CD8-positive, alpha-beta memory T cell (primary cell): ENCODE measurements at regions not wholly inside any gene's neighbourhood (a gene's known extent, or its start where the extent isn't known, plus 50 kb on each side); places are given as distances from the start of the nearest gene placed in this dataset.
"Not testable (repeated sequence)": the region's sequence is repeated elsewhere in the genome, so short reads cannot be mapped to it uniquely, and the experiment has no call there.

ENCODE experiments used
- CTCF ChIA-PET: fragments of 350-600 bp; sonication (Branson Sonifier 250); formaldehyde crosslinking; loops from one replicate; lab custom pipeline; 2021; ENCODE audit warnings: antibody characterized with exemption; lab: Charles Lee
- POLR2A ChIA-PET: fragments of 350-600 bp; sonication (Branson Sonifier 250); formaldehyde crosslinking; loops from one replicate; lab custom pipeline; 2021; ENCODE audit warnings: antibody characterized with exemption; lab: Charles Lee
- DNase-seq, 5 donors: peaks; one replicate each; pipeline versions ENCODE4 v3.0.0 to v3.0.0-alpha.2; 2020 to 2022; ENCODE audit warnings: mixed read lengths in 1 of 5
- H3K27ac ChIP-seq: one replicate; pipeline ENCODE4 v1.7.0; 2013; ENCODE audit warnings: low read depth, mild to moderate bottlenecking, low read length, moderate library complexity
- H3K27me3 ChIP-seq: 2 replicates; pipeline ENCODE4 v1.7.0; 2013; ENCODE audit warnings: low read length, mild to moderate bottlenecking; ENCODE audit not compliant: insufficient read depth, poor library complexity, severe bottlenecking
- H3K36me3 ChIP-seq: 2 replicates; pipeline ENCODE4 v1.7.0; 2013; ENCODE audit warnings: mild to moderate bottlenecking, low read length, moderate library complexity; ENCODE audit not compliant: insufficient read depth
- H3K4me1 ChIP-seq: 2 replicates; pipeline ENCODE4 v1.7.0; 2013; ENCODE audit warnings: mild to moderate bottlenecking, low read length, moderate library complexity; ENCODE audit not compliant: insufficient read depth
- H3K4me3 ChIP-seq: 2 replicates; pipeline ENCODE4 v1.7.0; 2013; ENCODE audit warnings: mild to moderate bottlenecking, low read length
- H3K9me3 ChIP-seq: 2 replicates; pipeline ENCODE4 v1.7.0; 2013; ENCODE audit warnings: mild to moderate bottlenecking, low read length
- H3K27ac Mint-ChIP-seq, 8 donors: one replicate each; pipeline ENCODE4 v1.8.0; 2020 to 2021; ENCODE audit warnings: mixed read lengths in 8 of 8, mild to moderate bottlenecking in 6 of 8, inconsistent platforms in 3 of 8, moderate library complexity in 3 of 8
- H3K27me3 Mint-ChIP-seq, 2 donors: one replicate each; pipeline ENCODE4 v1.8.0; 2020 to 2021; ENCODE audit warnings: mixed read lengths in 2 of 2, mild to moderate bottlenecking in 1 of 2, moderate library complexity in 1 of 2
- H3K36me3 Mint-ChIP-seq, 3 donors: one replicate each; pipeline ENCODE4 v1.8.0; 2020 to 2021; ENCODE audit warnings: mixed read lengths in 3 of 3, inconsistent platforms in 1 of 3, mild to moderate bottlenecking in 1 of 3
- H3K4me1 Mint-ChIP-seq, 3 donors: one replicate each; pipeline ENCODE4 v1.8.0; 2020 to 2021; ENCODE audit warnings: mixed read lengths in 3 of 3, inconsistent platforms in 1 of 3, mild to moderate bottlenecking in 1 of 3
- H3K4me3 Mint-ChIP-seq, 7 donors: one replicate each; pipeline ENCODE4 v1.8.0; 2020 to 2021; ENCODE audit warnings: mixed read lengths in 7 of 7, mild to moderate bottlenecking in 6 of 7, moderate library complexity in 4 of 7, inconsistent platforms in 2 of 7
- H3K9me3 Mint-ChIP-seq, 5 donors: one replicate each; pipeline ENCODE4 v1.8.0; 2020 to 2022; ENCODE audit warnings: mixed read lengths in 5 of 5, mild to moderate bottlenecking in 3 of 5, moderate library complexity in 2 of 5, inconsistent platforms in 1 of 5

DNA sequence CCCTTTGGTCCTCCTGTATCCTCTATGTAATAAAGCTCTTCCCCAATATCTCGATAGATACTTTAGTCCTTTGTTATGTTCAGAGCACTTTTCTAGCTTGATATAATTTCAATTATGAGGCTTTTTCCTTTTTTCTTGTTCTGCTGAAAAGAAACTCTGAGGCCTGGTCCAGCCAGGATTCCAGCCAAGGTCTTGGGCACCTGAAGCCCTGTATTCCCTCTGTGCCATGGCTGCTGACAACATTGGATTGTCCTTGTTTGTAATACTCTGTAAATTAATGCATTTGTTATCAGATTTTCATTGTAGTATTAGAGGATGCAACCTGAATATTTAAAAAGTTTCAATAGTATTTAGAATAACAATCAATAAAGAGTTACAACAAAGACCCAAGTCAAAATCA, 67.9 kb upstream of the ADAMTS5 start:
- Mint-ChIP-seq H3K36me3 (no peaks in the 10 kb centered on the region), H3K9me3 (peaks cover 0 to 16% (median 0%) of the 10 kb centered on the region in 5 donors), H3K27me3 (no peaks in the 10 kb centered on the region), H3K27ac (no peak overlapping the region), H3K4me3 (no peak overlapping the region), H3K4me1 (no peaks in the 10 kb centered on the region)
- no peaks in the 10 kb centered on the region for H3K27me3 ChIP-seq
- CTCF ChIA-PET = no interaction called here
- no peaks in the 10 kb centered on the region for H3K4me1 ChIP-seq
- H3K4me3 ChIP-seq = no peak overlapping the region
- H3K27ac ChIP-seq = no peak overlapping the region
- DNase-seq = no peak
- POLR2A ChIA-PET = no interaction called here
- no peaks in the 10 kb centered on the region for H3K36me3 ChIP-seq
- no peaks in the 10 kb centered on the region for H3K9me3 ChIP-seq

- CTCF ChIA-PET = no interaction called here
- Mint-ChIP-seq H3K27me3 (no peaks in the 10 kb centered on the region), H3K4me1 (no peaks in the 10 kb centered on the region), H3K36me3 (no peaks in the 10 kb centered on the region), H3K27ac (no peak overlapping the region), H3K9me3 (peaks cover 0 to 13% (median 0%) of the 10 kb centered on the region in 5 donors), H3K4me3 (no peak overlapping the region)
- DNase-seq = no peak
- Histone ChIP-seq H3K36me3 (no peaks in the 10 kb centered on the region), H3K4me1 (no peaks in the 10 kb centered on the region), H3K4me3 (no peak overlapping the region), H3K27me3 (no peaks in the 10 kb centered on the region), H3K27ac (no peak overlapping the region), H3K9me3 (no peaks in the 10 kb centered on the region)
- POLR2A ChIA-PET = no interaction called here
Observed at GRCh38 chr21:27033471-27033870, 66.6 kb upstream of the ADAMTS5 start.

DNA sequence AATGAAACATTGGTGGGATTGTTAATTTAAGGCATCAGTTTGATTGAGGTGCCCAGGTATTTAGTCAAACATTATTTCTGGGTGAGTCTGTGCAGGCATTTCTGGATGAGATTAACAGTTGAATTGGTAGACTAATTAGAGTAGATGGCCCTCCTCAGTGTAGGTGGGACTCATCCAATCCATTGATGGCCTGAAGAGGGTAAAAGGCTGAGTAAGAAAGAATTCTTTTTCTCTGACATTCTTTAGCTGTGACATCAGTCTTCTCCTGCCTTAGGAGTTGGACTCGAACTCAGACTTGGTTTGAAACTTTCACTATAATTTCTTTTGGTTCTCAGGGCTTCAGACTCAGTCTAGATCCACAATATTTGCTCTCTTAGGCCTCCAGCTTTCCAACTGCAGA, 59.6 kb upstream of the ADAMTS5 start:
- Mint-ChIP-seq H3K27me3 (peaks cover 0 to 1% of the 10 kb centered on the region in 2 donors), H3K27ac (no peak overlapping the region), H3K9me3 (peaks cover 0 to 7% (median 2%) of the 10 kb centered on the region in 5 donors), H3K4me3 (no peak overlapping the region), H3K4me1 (no peaks in the 10 kb centered on the region), H3K36me3 (no peaks in the 10 kb centered on the region)
- ChIA-PET POLR2A (no interaction called here), CTCF (no interaction called here)
- no peaks in the 10 kb centered on the region for H3K36me3 ChIP-seq
- H3K9me3 ChIP-seq = no peaks in the 10 kb centered on the region
- no peak for DNase-seq
- no peaks in the 10 kb centered on the region for H3K4me1 ChIP-seq
- no peaks in the 10 kb centered on the region for H3K27me3 ChIP-seq
- H3K27ac ChIP-seq = no peak overlapping the region
- no peak overlapping the region for H3K4me3 ChIP-seq

GRCh38 chr21:27025708-27026107, 58.8 kb upstream of the ADAMTS5 start:
- CTCF ChIA-PET, H3K9me3 ChIP-seq, H3K9me3 Mint-ChIP-seq, H3K4me3 ChIP-seq, H3K27ac ChIP-seq, H3K27me3 Mint-ChIP-seq, H3K36me3 ChIP-seq, H3K27ac Mint-ChIP-seq, H3K4me3 Mint-ChIP-seq, POLR2A ChIA-PET, H3K36me3 Mint-ChIP-seq, H3K4me1 Mint-ChIP-seq, H3K4me1 ChIP-seq, H3K27me3 ChIP-seq, DNase-seq: not testable (repeated sequence)

DNA sequence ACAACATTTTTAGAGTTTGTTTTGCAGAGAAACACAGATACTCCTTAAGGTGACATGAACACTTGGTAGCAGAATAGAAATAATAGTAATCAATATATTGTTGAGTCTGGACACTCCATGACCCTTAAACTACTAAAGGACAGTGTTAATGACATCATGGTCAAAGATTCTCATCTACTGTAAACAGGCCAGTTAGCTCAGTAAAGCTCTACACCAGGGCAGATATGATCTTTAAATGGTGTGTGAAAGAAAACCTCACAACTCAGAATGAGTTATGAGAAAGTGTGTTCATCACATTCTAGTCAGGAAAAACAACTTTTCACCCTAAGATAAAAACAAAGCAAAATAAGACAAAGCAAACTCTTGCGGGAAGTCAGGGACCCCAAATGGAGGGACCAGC, 58.1 kb upstream of the ADAMTS5 start:
- ChIA-PET POLR2A (no interaction called here), CTCF (no interaction called here)
- no peak overlapping the region for H3K27ac ChIP-seq
- H3K27me3 Mint-ChIP-seq = peaks cover 0 to 1% of the 10 kb centered on the region in 2 donors
- no peaks in the 10 kb centered on the region for H3K36me3 Mint-ChIP-seq
- H3K4me3 Mint-ChIP-seq = no peak overlapping the region
- H3K27me3 ChIP-seq = no peaks in the 10 kb centered on the region
- H3K4me1 Mint-ChIP-seq = no peaks in the 10 kb centered on the region
- no peak for DNase-seq
- no peaks in the 10 kb centered on the region for H3K4me1 ChIP-seq
- H3K4me3 ChIP-seq = no peak overlapping the region
- H3K9me3 ChIP-seq = no peaks in the 10 kb centered on the region
- H3K9me3 Mint-ChIP-seq = peaks cover 0 to 7% (median 2%) of the 10 kb centered on the region in 5 donors
- H3K27ac Mint-ChIP-seq = no peak overlapping the region
- no peaks in the 10 kb centered on the region for H3K36me3 ChIP-seq

GRCh38 chr21:27024301-27024700, 57.4 kb upstream of the ADAMTS5 start:
- H3K4me1 ChIP-seq = no peaks in the 10 kb centered on the region
- ChIA-PET POLR2A (no interaction called here), CTCF (no interaction called here)
- Mint-ChIP-seq H3K4me3 (no peak overlapping the region), H3K9me3 (peaks cover 0 to 5% (median 4%) of the 10 kb centered on the region in 5 donors), H3K27me3 (peaks cover 0 to 1% of the 10 kb centered on the region in 2 donors), H3K4me1 (no peaks in the 10 kb centered on the region), H3K36me3 (no peaks in the 10 kb centered on the region), H3K27ac (no peak overlapping the region)
- no peaks in the 10 kb centered on the region for H3K9me3 ChIP-seq
- H3K4me3 ChIP-seq = no peak overlapping the region
- DNase-seq = no peak
- H3K27ac ChIP-seq = no peak overlapping the region
- no peaks in the 10 kb centered on the region for H3K36me3 ChIP-seq
- no peaks in the 10 kb centered on the region for H3K27me3 ChIP-seq

DNA sequence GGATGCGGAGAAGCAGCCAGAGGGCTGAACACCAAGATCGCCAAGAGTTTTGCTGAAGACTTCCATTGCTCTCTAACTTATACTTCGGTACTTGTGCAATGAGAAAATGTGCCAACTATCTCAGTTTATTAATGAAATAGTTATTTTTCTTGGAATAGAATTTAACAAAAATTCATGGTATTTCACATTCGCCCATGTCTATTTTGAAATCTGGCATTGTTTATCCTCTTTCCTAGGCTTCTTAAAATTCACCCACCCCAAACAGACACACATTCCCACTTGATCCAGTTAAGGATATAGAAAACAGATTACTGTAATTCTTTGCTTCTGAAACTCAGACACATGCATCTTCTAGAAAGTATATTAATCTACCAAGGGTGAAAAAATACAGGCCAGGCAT, 56.3 kb upstream of the ADAMTS5 start:
- ChIA-PET CTCF (no interaction called here), POLR2A (no interaction called here)
- DNase-seq = no peak
- no peak overlapping the region for H3K27ac Mint-ChIP-seq
- no peaks in the 10 kb centered on the region for H3K27me3 ChIP-seq
- H3K27me3 Mint-ChIP-seq = peaks cover 0 to 1% of the 10 kb centered on the region in 2 donors
- no peaks in the 10 kb centered on the region for H3K4me1 Mint-ChIP-seq
- no peak overlapping the region for H3K4me3 ChIP-seq
- no peaks in the 10 kb centered on the region for H3K9me3 ChIP-seq
- no peaks in the 10 kb centered on the region for H3K4me1 ChIP-seq
- no peak overlapping the region for H3K27ac ChIP-seq
- no peaks in the 10 kb centered on the region for H3K36me3 Mint-ChIP-seq
- H3K4me3 Mint-ChIP-seq = no peak overlapping the region
- peaks cover 0 to 6% (median 6%) of the 10 kb centered on the region in 5 donors for H3K9me3 Mint-ChIP-seq
- no peaks in the 10 kb centered on the region for H3K36me3 ChIP-seq

GRCh38 chr21:27021801-27022200, 54.9 kb upstream of the ADAMTS5 start:
- ChIA-PET POLR2A (no interaction called here), CTCF (no interaction called here)
- H3K27ac Mint-ChIP-seq = no peak overlapping the region
- no peaks in the 10 kb centered on the region for H3K4me1 ChIP-seq
- H3K36me3 ChIP-seq = no peaks in the 10 kb centered on the region
- no peaks in the 10 kb centered on the region for H3K36me3 Mint-ChIP-seq
- no peaks in the 10 kb centered on the region for H3K4me1 Mint-ChIP-seq
- H3K4me3 ChIP-seq = no peak overlapping the region
- DNase-seq = no peak
- no peaks in the 10 kb centered on the region for H3K9me3 ChIP-seq
- peaks cover 2 to 10% (median 6%) of the 10 kb centered on the region in 5 donors for H3K9me3 Mint-ChIP-seq
- peaks cover 0 to 1% of the 10 kb centered on the region in 2 donors for H3K27me3 Mint-ChIP-seq
- H3K4me3 Mint-ChIP-seq = no peak overlapping the region
- no peaks in the 10 kb centered on the region for H3K27me3 ChIP-seq
- no peak overlapping the region for H3K27ac ChIP-seq

DNA sequence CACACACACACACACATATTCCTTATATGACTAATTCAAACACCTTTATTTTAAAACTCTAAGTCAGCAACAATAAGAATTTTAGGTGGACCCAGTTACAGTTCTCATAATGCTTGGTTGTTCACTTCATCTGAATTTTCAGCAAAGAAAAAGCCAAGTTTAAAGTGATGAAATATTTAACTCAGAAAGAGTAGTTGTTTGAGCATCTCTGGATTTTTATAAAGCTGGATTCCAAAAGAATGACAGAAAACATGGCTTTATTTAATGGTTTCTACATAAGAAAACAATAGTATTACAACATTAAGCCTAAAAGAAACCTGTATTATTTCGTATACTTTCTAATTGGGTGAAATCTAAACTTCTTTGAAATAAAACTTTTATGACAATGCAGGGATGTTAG, 54.2 kb upstream of the ADAMTS5 start:
- Mint-ChIP-seq H3K4me1 (no peaks in the 10 kb centered on the region), H3K36me3 (no peaks in the 10 kb centered on the region), H3K27me3 (peaks cover 0 to 1% of the 10 kb centered on the region in 2 donors), H3K27ac (no peak overlapping the region), H3K4me3 (no peak overlapping the region), H3K9me3 (peaks cover under 1 to 10% (median 6%) of the 10 kb centered on the region in 5 donors)
- CTCF ChIA-PET = no interaction called here
- H3K4me1 ChIP-seq = no peaks in the 10 kb centered on the region
- POLR2A ChIA-PET = no interaction called here
- H3K27ac ChIP-seq = no peak overlapping the region
- no peak for DNase-seq
- H3K9me3 ChIP-seq = no peaks in the 10 kb centered on the region
- H3K4me3 ChIP-seq = no peak overlapping the region
- H3K36me3 ChIP-seq = no peaks in the 10 kb centered on the region
- no peaks in the 10 kb centered on the region for H3K27me3 ChIP-seq
